NCI-H2196 treated with DMSO at 0.1 percent for 48 hours (cell line): ENCODE measurements at regions not wholly inside any gene's neighbourhood (a gene's known extent, or its start where the extent isn't known, plus 50 kb on each side); places are given as distances from the start of the nearest gene placed in this dataset.

Experiments
- DNase-seq: peaks from one replicate; lab custom pipeline; 2025; ENCODE audit not compliant: unreplicated experiment; lab: John Stamatoyannopoulos, UW

DNA sequence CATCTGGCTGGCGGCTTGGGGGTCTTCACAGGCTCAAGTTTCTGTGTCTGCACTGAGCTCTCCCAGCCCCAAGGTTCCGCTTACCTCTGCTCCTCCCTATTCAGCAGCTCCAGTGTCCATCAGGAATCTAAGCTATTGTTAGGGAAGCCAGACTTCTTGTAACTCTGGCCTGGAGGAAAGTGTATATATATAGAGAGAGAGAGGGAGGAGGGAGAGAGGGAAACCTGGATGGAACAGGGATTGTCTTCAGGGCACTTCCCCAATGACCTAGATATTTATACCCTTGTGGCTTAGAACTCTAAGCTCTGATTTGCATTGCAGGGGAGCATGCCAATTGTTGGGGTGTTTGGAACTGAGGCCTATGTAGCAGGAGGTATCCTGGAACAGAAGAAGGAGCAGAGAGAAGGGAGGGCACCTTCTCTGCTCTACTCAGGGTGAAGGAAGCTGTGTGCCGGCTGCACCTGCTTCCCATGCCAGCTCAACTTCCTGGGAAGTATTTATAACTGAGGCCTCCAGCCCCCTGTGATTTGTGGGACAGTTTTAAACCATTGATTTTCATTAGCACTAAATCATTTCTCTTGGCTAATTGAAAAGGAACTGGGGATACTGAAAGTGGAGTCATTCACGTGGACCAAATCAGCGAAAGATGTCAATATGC lies 70.9 kb downstream of the NAV1 start:
- DNase-seq = no peak

DNA sequence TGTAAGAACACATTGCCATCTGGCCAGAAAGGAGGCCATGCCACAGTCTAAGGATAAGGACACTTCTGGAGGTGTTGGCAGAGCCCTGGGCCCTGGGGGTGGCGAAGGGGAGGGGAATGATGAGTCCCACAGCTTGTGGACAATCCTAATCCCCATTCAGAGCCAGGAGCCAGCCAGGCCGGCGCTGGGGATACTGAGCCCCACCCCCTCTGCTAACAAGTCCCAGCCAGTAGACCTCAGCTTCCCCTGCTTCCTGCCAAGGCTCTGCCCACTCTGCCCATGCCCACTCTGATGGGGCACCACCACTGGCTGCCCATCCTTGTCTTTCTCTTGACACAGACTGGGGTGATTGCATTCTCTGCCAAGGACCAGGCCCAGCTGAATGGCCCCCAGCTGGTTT lies 71.9 kb downstream of the NAV1 start:
- DNase-seq = peak; percentile 69

GRCh38 chr1:201612645-201613044 lies 73.7 kb downstream of the NAV1 start:
- DNase-seq = no peak

DNA sequence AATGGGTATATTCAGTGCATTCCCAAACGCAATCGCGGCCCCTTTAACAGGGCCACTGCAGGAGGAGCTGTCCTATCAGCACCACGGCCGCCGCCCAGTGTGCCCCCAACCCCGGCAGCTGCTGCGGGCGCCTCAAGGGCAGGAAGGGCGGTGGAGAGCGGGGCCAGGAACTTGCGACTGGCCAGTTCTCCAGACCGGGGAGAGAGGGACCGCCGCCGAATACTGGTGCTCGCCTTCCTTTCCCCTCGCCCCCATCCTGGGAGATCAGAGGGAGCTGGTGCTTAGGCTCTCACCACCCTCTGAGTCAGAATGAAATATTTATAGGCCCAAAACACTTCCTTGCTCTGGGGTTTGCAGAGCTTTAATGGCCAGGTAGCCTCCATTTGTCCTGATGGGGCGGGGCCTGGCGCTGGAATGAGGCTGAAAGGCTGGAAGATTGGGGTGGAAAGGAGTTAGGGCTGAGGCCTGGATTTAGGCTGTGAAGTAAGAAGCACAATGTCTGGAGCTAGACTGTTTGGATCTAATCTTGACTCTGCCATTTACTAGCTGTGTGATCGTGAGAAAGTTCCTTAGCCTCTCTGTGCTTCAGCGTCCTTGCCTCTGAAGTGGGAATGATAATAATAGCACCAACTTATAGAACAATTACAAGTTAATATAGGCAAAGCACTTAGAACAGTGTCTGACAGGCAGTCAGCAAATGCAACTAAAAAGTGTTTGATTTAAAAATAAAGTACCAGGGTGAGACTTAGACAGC lies 75.5 kb downstream of the NAV1 start:
- DNase-seq = no peak

DNA sequence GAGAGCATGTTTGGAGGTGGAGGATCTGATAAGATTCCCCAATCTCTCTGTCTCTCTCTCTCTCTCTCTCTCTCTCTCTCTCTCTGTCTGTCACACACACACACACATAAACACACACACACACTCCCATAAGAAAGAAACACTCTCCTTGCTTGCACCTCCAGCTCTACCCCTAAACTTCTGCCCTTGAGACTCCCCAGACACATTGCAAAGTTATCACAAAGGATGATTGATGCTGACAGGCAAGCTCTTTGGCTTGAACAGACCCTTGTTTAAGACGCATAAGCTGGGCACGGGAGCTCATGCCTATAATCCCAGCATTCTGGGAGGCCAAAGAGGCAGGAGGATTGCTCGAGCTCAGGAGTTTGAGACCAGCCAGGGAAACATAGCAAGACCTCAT lies 78.2 kb downstream of the NAV1 start:
- no peak for DNase-seq

- no peak for DNase-seq
Measured at GRCh38 chr1:201618389-201618788, 79.5 kb downstream of the NAV1 start.

- no peak for DNase-seq
Measured at GRCh38 chr1:201618905-201619304, 80.0 kb downstream of the NAV1 start.

- DNase-seq = no peak
Measured at GRCh38 chr1:201619513-201619912, 80.6 kb downstream of the NAV1 start.

- no peak for DNase-seq
Measured at GRCh38 chr1:201622353-201622752, 83.4 kb downstream of the NAV1 start.

- no peak for DNase-seq
Measured at GRCh38 chr1:201622824-201623223, 83.9 kb downstream of the NAV1 start.

GRCh38 chr1:201624741-201625225 lies 85.9 kb downstream of the NAV1 start:
- no peak for DNase-seq

GRCh38 chr1:201625226-201625761 lies 86.4 kb downstream of the NAV1 start:
- no peak for DNase-seq

GRCh38 chr1:201625851-201626251 lies 86.9 kb downstream of the NAV1 start:
- DNase-seq = no peak

- no peak for DNase-seq
Measured at GRCh38 chr1:201626629-201627275, 87.8 kb downstream of the NAV1 start.

- DNase-seq = no peak
Measured at GRCh38 chr1:201628490-201628889, 89.6 kb downstream of the NAV1 start.

GRCh38 chr1:201630582-201630981 lies 91.7 kb downstream of the NAV1 start:
- DNase-seq = no peak

- DNase-seq = no peak
Measured at GRCh38 chr1:201631037-201631436, 92.1 kb downstream of the NAV1 start.

GRCh38 chr1:201632364-201632952 lies 93.5 kb downstream of the NAV1 start:
- DNase-seq = no peak

GRCh38 chr1:201633297-201633696 lies 94.4 kb downstream of the NAV1 start:
- DNase-seq = no peak

DNA sequence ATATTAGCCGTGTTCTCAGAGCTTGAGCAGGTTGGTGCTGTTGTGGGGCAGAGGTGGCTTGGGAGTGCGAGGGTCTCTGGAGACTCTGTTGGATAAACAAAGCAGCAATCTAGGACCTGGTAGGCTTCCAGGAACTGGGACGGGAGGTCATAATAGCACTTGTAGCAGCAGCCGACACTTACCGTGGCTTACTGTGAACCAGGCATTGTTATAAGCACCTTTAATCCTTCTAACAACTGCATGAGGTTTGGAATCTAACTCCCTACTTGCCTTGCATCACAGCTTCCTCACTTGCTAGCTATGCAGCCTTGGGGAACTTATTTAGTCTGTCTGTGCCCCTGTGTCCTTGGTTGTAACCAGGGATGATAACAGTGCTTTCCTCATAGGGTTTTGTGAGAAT lies 94.9 kb downstream of the NAV1 start:
- DNase-seq = no peak

DNA sequence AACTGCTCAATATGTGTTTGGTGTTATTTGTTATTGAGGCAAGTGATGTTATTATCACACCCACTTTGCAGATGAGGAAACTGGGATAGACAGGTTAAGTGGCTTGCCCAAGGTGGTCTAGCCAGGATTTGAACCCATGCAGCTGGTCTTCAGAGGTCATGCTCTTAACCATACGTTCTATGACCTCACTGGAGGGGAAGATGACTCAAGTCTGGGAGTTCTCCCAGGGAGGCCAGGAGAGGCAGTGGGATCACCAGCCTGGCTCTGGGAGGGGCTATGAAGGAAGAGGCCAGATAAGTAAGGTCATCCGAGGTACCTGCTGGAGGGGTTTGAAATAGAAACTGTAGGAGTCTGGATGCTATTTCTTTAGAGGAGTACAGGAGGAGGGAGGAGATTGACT lies 95.3 kb downstream of the NAV1 start:
- DNase-seq = no peak
